ENCODE measurements at regions not wholly inside any gene's neighbourhood (a gene's known extent, or its start where the extent isn't known, plus 50 kb on each side); places are given as distances from the start of the nearest gene placed in this dataset.

GRCh38 chr4:147307896-147308674 is 172.8 kb upstream of the EDNRA start:
- no peak for TF ChIP-seq POLR2AphosphoS5 (IDR thresholded peaks at IDR 0.05; ENCODE audit: low read depth, low read length)
- TF ChIP-seq CTCF (IDR thresholded peaks at IDR 0.05; ENCODE audit: control extremely low read depth in 1 of 3, insufficient read depth in 1 of 3, low read depth in 1 of 3, low read length in 3 of 3): no peak
- no peak for TF ChIP-seq RFX5 (IDR thresholded peaks at IDR 0.05; ENCODE audit: borderline replicate concordance, low read depth, low read length)
- TF ChIP-seq CHD1 (IDR thresholded peaks at IDR 0.05; ENCODE audit: low read depth, low read length): no peak
